ENCODE measurements at regions not wholly inside any gene's neighbourhood (a gene's known extent, or its start where the extent isn't known, plus 50 kb on each side); places are given as distances from the start of the nearest gene placed in this dataset.

DNA sequence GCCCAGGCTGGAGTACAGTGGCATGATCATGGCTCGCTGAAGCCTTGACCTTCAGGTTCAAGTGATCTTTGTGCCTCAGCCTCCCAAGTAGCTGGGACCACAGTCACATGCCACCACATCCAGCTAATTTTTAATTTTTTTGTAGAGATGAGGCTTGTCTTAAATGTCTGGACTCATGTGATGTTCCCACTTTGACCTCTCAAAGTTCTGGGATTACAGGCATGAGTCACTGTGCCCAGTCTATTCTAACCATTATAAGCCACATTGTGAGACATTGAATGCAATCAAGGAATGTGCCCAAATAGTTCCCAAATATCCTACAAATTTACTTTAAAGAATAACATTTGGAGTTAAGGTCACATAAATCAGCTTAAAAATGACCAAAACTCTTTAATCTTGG is 130.7 kb upstream of the ARID2 start:
- TF ChIP-seq, protein P1, sequence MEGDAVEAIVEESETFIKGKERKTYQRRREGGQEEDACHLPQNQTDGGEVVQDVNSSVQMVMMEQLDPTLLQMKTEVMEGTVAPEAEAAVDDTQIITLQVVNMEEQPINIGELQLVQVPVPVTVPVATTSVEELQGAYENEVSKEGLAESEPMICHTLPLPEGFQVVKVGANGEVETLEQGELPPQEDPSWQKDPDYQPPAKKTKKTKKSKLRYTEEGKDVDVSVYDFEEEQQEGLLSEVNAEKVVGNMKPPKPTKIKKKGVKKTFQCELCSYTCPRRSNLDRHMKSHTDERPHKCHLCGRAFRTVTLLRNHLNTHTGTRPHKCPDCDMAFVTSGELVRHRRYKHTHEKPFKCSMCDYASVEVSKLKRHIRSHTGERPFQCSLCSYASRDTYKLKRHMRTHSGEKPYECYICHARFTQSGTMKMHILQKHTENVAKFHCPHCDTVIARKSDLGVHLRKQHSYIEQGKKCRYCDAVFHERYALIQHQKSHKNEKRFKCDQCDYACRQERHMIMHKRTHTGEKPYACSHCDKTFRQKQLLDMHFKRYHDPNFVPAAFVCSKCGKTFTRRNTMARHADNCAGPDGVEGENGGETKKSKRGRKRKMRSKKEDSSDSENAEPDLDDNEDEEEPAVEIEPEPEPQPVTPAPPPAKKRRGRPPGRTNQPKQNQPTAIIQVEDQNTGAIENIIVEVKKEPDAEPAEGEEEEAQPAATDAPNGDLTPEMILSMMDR (conservative IDR thresholded peaks at IDR 0.05): no peak
- TF ChIP-seq ZFX (IDR thresholded peaks at IDR 0.05): no peak
